ENCODE measurements at regions not wholly inside any gene's neighbourhood (a gene's known extent, or its start where the extent isn't known, plus 50 kb on each side); places are given as distances from the start of the nearest gene placed in this dataset.
A peak's percentile ranks its signal among the peaks of the same experiment; 100 is the strongest.

DNA sequence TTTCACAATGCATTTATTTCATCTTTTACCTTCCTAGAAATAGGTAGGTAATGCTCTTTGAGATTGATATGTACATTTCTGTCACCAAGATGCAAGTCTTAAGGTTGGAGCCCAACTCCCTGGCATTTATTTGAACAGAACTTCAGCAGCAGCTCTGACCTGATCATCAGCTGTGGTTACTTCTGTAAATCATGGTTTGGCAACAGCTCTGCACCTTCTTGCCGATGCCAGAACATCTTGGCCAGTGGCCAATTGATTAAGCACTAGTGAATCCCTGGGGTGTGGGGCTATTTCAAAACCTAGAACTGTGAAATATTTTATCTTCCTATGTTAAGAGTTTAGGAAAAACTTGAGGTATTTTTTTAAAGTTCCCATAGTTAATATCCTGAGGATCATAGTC, 124.8 kb upstream of the NYAP2 start:
- DNase-seq (ENCODE audit: extremely low spot score): no peak
- CTCF ChIA-PET: interaction anchor here (2.9 kb wide), 1 partner anchor 8 kb away, joined by 15 read pairs; no protein-coding TSS in a partner anchor
- POLR2A ChIA-PET: no interaction called here
- TF ChIP-seq, protein P1, sequence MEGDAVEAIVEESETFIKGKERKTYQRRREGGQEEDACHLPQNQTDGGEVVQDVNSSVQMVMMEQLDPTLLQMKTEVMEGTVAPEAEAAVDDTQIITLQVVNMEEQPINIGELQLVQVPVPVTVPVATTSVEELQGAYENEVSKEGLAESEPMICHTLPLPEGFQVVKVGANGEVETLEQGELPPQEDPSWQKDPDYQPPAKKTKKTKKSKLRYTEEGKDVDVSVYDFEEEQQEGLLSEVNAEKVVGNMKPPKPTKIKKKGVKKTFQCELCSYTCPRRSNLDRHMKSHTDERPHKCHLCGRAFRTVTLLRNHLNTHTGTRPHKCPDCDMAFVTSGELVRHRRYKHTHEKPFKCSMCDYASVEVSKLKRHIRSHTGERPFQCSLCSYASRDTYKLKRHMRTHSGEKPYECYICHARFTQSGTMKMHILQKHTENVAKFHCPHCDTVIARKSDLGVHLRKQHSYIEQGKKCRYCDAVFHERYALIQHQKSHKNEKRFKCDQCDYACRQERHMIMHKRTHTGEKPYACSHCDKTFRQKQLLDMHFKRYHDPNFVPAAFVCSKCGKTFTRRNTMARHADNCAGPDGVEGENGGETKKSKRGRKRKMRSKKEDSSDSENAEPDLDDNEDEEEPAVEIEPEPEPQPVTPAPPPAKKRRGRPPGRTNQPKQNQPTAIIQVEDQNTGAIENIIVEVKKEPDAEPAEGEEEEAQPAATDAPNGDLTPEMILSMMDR (IDR thresholded peaks at IDR 0.05; ENCODE audit: control extremely low read depth, extremely low read depth, low read depth, missing control alignments): no peak

DNA sequence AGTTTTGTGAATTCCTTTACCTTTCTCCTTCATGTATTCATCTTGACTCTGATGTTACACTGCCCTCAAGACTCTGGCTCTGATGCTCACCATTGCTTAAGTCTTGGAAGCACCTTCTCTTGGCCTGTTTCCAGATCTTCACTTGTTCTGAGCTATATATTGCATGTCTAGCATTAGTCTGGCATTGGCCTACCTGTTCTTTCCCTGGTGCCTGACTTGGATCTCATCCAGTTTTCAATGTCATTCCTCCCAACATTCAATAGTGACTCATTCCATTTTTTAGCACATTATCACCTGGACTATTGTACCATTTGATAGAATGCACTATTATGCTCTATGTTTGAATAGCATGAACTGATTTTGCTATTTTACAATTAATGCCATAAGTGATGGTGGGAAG, 127.3 kb upstream of the NYAP2 start:
- CTCF ChIA-PET: interaction anchor here (0.9 to 2.9 kb wide), 2 partner anchors 11 to 53 kb away, joined by 4 to 15 read pairs; no protein-coding TSS in a partner anchor

DNA sequence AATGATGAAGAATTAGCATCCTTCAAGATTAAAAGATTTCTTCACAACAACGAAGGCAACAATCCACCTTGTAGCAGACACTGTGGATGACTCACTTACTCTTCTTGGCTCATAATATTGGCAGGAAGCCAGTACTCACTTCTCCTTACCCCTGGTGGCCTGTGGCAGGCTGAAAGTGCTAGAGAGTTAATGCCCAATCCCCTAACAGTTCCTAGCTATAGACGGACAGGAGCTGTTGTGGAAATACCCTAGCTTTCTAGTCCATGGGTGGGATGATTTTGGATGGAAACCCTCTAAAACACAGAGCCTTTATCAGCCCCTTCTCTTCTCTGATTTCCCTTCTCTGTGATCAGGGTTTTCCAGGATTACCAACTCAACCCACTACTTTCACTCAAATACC, 128.6 kb upstream of the NYAP2 start:
- TF ChIP-seq, protein P1 (IDR thresholded peaks at IDR 0.05; ENCODE audit: control extremely low read depth, extremely low read depth, low read depth, missing control alignments): no peak
- ChIA-PET POLR2A (no interaction called here), CTCF (interaction anchor here (1.3 to 1.4 kb wide), 2 partner anchors 10 to 11 kb away, joined by 4 read pairs; no protein-coding TSS in a partner anchor)
- DNase-seq (ENCODE audit: extremely low spot score): peak; percentile 60

More for the DNA sequence above, 127.3 kb upstream of the NYAP2 start:
- TF ChIP-seq, protein P1 (IDR thresholded peaks at IDR 0.05; ENCODE audit: control extremely low read depth, extremely low read depth, low read depth, missing control alignments): no peak
- DNase-seq (ENCODE audit: extremely low spot score): no peak
- POLR2A ChIA-PET: no interaction called here

DNA sequence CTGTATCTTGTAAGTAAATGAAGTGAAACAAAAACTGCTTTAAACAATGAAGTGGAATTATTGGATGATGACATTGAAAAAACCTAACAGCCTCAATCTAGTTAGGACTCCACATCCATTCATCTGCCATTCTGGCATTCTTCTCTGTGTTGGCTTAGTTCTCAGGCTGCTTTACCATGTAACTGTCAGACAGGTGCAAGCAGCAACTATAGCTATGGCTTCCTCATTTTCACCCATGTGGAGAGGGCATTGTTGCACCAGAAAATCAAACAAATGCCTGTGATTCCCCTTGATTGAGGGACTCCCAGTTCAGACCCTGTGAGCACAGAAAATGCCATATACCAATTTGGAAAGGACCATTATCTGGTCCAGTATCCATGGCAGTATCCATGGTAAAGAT, 129.5 kb upstream of the NYAP2 start:
- TF ChIP-seq, protein P1 (IDR thresholded peaks at IDR 0.05; ENCODE audit: control extremely low read depth, extremely low read depth, low read depth, missing control alignments): no peak
- DNase-seq (ENCODE audit: extremely low spot score): no peak
- CTCF ChIA-PET: interaction anchor here (1.3 to 1.4 kb wide), 2 partner anchors 9 to 12 kb away, joined by 4 read pairs; no protein-coding TSS in a partner anchor
- POLR2A ChIA-PET: no interaction called here

DNA sequence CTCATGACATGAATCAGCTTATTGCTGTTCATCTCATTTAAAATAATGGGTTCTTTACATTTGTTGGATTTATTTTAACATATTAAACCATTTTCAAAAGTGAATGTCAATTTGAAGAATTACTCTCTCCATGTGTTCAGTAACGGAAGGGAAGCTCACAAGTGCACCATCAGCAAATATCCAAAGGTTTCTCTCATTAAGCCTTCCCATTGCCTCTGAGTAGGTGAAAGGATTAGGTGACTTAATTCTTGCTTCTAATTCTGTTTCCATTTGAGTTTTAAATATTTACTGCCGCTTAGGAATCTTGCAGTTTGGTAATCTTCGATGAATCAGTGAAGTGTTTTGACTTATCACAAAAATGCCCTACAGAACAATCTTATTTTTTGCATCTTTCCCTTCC, 145.1 kb upstream of the NYAP2 start:
- no peak for DNase-seq (ENCODE audit: extremely low spot score)
- POLR2A ChIA-PET: no interaction called here
- CTCF ChIA-PET: interaction anchor here (1.5 to 1.9 kb wide), 2 partner anchors 16 to 28 kb away, joined by 3 to 4 read pairs; no protein-coding TSS in a partner anchor
- TF ChIP-seq, protein P1 (IDR thresholded peaks at IDR 0.05; ENCODE audit: control extremely low read depth, extremely low read depth, low read depth, missing control alignments): no peak

DNA sequence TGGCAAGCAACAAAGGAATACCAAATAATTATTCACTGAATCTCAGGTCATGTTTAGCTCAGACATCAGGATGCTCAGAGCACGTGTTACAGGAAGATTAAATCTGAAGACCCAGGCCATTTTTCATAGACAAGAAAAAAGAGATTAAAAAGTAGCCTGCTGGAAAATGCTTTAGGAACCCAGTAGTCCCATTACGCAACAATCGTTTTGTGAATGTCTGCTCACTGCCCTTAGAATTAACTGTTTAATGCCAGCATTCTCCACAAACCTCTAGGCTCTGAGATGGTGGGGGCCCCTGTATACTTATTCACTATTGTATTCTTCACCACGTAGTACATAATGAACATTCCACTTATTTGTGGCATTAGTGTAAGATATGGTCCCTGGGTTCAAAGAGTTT, 154.6 kb upstream of the NYAP2 start:
- TF ChIP-seq, protein P1 (IDR thresholded peaks at IDR 0.05; ENCODE audit: control extremely low read depth, extremely low read depth, low read depth, missing control alignments): no peak
- ChIA-PET POLR2A (no interaction called here), CTCF (no interaction called here)
- DNase-seq (ENCODE audit: extremely low spot score): no peak

All from GM10248 (cell line).